AG09309 (cell line): ENCODE measurements at regions not wholly inside any gene's neighbourhood (a gene's known extent, or its start where the extent isn't known, plus 50 kb on each side); places are given as distances from the start of the nearest gene placed in this dataset.

Experiments used
- DNase-seq: peaks from one replicate; pipeline ENCODE4 v3.0.0-alpha.2; 2010; ENCODE audit warnings: low read depth
- H3K4me3 ChIP-seq: 2 replicates; pipeline ENCODE4 v1.5.1; 2011; ENCODE audit warnings: mild to moderate bottlenecking, low read depth, low read length, moderate library complexity; ENCODE audit not compliant: control insufficient read depth
- TF ChIP-seq, protein P1 (sequence below): IDR thresholded peaks from 2 replicates; pipeline ENCODE4 v1.5.1; 2011; ENCODE audit warnings: mild to moderate bottlenecking, low read depth, low read length, inconsistent platforms; ENCODE audit not compliant: insufficient read depth, control insufficient read depth; ENCODE audit errors: missing control alignments

DNA sequence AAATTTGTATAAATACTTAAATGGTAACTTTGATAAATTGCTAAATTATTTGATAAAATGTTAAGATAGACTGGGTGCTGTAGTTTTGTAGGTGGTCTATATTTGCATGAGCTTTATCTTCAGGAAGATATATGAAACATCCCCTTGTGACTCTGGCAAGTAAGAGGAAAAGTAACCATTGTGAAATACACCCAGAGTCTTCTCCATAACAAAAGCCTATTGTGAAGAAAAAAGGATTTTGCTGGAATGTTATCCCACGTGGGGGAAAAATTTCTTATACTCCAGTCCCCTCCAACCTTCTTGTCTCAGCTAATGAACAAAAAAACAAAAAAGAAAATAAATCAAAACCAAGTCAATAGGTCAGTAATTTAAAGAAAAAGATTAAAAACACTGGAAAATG lies 600.7 kb downstream of the HDGFL1 start:
- TF ChIP-seq, protein P1, sequence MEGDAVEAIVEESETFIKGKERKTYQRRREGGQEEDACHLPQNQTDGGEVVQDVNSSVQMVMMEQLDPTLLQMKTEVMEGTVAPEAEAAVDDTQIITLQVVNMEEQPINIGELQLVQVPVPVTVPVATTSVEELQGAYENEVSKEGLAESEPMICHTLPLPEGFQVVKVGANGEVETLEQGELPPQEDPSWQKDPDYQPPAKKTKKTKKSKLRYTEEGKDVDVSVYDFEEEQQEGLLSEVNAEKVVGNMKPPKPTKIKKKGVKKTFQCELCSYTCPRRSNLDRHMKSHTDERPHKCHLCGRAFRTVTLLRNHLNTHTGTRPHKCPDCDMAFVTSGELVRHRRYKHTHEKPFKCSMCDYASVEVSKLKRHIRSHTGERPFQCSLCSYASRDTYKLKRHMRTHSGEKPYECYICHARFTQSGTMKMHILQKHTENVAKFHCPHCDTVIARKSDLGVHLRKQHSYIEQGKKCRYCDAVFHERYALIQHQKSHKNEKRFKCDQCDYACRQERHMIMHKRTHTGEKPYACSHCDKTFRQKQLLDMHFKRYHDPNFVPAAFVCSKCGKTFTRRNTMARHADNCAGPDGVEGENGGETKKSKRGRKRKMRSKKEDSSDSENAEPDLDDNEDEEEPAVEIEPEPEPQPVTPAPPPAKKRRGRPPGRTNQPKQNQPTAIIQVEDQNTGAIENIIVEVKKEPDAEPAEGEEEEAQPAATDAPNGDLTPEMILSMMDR, result no peak
- DNase-seq, result no peak
- H3K4me3 ChIP-seq, result no peak overlapping the region

DNA sequence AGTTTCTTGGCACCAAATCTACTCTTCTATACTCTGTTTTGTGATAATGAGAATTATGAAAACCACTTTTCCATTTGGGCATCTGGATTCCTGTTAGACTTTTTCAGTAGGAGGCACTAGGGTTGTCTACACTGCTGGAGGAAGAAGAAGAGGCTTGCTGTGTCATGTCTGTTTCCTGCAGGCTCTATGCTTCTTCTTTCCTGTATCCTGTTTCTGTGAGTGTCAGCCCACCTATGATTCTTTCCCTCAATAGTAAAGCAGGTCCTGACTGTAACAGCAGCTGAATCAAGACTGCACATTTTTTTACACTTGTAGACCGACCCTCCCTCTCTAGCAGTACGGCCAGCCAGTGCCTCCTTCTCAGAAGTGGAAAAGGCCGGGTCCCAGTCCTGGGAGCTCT lies 603.9 kb downstream of the HDGFL1 start:
- DNase-seq, result no peak
- TF ChIP-seq, protein P1, result no peak
- no peak overlapping the region for H3K4me3 ChIP-seq

DNA sequence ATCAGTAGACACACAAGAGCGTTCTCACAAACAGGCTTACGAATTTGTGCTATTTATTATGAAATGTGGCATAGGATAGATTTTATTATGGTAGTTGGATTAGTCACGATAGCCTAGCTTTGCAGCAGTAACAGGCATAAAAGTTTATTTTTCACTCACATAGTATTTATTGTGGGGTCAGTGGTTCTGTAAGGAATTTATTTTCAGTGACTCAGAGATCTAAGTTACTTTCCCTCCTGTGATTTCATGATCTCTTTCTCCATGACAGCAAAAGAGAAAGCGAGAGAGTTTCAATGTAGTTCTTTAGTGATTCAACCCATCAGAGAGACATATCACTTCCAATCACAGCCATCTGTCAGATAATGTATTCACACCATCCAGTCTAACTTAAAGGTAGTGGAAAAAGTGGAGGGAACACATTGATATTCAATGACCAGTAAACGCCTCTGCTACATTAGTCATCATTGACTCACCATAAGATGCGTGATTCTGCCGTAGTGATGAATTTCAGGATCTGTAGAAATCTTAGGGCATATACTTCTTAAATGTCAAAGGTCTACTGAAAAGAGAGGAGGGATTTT lies 605.5 kb downstream of the HDGFL1 start:
- TF ChIP-seq, protein P1, result no peak
- DNase-seq, result peak; percentile 96
- H3K4me3 ChIP-seq, result no peak overlapping the region

DNA sequence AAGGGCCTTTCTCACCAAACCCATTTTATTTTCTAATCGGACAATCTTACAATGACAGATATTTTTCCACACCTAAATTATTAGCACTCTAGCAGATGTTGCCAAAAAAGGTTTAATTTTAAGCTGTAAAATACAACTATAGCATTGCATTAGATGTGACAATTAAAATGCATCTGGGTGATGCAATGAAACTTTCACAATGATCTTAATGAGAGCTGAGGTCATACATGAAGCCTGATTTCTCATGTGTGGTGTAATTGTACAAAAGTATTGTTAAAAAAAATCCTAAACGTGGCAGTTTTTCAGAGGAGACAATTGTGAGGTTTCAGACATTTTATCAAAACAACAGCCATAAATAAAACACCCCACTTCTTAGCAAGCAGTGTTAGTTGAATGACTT lies 606.0 kb downstream of the HDGFL1 start:
- H3K4me3 ChIP-seq, result no peak overlapping the region
- peak; percentile 46 for DNase-seq
- TF ChIP-seq, protein P1, result no peak

DNA sequence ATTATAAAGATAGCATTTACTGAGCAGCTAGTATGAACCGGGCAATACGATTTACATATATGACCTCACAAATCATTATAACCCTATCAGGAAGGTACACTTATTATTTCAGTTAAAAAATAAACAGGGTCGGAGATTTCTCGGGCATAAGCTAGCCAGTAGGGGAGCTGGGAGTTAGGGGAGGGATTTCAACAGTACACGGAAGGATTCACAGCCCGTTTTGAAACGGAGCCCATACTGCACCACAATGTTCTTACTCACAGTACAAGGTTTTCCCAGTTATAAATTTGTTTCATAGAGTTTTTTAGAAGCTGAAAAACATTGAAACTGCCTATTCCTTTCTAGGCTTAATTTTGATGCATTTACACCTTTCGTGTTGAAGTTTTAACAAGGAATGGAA lies 607.1 kb downstream of the HDGFL1 start:
- no peak for DNase-seq
- H3K4me3 ChIP-seq, result no peak overlapping the region
- TF ChIP-seq, protein P1, result no peak

DNA sequence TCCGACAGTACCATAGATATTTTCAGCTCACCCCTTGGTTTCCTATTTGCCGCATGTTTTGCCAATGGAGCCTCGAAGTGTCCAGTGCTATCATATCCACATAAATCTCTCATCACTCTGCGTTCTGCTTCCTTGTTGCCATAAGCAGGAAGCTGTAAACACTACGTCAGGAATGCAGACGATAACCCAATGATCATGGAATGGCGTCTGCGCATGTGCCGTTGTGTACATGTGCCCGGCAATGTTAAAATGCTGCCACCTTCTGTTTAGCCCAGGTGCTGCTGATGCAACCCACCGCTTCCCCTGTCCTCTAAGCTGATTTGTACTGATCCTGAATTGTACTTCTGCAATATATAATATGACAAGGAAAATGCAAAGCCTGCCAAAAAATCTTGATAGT lies 607.5 kb downstream of the HDGFL1 start:
- TF ChIP-seq, protein P1, result no peak
- H3K4me3 ChIP-seq, result no peak overlapping the region
- DNase-seq, result no peak

DNA sequence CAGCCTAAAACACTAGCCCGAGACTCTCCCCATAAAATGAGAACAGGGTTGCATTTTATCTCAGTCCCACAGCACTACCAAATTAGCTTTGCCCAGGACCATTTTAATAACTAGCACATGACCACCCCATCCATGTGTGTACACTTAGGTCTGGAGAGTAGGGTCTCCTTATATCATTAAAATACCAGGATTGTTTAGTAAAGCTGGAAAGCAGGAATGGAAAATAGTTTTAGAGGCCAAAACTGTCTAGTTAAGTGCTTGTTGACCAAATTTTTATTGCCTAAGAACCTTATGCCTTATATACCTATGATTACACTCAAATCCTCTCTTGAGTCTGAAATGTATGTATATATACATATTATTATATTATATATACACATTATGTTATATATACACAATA lies 608.4 kb downstream of the HDGFL1 start:
- H3K4me3 ChIP-seq, result no peak overlapping the region
- DNase-seq, result no peak
- TF ChIP-seq, protein P1, result no peak
